ENCODE measurements at regions not wholly inside any gene's neighbourhood (a gene's known extent, or its start where the extent isn't known, plus 50 kb on each side); places are given as distances from the start of the nearest gene placed in this dataset.

DNA sequence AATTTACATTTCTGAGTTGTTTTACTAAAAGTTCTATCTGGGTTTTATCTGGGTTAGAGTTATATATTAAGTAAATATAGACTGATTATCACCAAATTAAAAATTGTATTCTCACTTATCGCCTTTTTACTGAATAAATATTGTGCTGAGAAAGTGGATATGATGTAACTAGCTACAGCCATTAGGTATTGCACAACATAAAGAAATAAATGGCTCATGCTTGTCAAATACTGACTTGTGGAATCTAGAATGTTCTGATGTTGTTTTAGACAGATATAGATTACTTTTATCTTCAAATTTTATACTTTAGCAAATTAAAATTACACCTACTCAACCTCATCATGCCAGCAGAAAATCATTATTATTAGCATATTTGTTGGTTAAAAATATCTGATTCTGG, 1277.1 kb upstream of the MIR17HG start (continued):
- TF ChIP-seq, protein P1, sequence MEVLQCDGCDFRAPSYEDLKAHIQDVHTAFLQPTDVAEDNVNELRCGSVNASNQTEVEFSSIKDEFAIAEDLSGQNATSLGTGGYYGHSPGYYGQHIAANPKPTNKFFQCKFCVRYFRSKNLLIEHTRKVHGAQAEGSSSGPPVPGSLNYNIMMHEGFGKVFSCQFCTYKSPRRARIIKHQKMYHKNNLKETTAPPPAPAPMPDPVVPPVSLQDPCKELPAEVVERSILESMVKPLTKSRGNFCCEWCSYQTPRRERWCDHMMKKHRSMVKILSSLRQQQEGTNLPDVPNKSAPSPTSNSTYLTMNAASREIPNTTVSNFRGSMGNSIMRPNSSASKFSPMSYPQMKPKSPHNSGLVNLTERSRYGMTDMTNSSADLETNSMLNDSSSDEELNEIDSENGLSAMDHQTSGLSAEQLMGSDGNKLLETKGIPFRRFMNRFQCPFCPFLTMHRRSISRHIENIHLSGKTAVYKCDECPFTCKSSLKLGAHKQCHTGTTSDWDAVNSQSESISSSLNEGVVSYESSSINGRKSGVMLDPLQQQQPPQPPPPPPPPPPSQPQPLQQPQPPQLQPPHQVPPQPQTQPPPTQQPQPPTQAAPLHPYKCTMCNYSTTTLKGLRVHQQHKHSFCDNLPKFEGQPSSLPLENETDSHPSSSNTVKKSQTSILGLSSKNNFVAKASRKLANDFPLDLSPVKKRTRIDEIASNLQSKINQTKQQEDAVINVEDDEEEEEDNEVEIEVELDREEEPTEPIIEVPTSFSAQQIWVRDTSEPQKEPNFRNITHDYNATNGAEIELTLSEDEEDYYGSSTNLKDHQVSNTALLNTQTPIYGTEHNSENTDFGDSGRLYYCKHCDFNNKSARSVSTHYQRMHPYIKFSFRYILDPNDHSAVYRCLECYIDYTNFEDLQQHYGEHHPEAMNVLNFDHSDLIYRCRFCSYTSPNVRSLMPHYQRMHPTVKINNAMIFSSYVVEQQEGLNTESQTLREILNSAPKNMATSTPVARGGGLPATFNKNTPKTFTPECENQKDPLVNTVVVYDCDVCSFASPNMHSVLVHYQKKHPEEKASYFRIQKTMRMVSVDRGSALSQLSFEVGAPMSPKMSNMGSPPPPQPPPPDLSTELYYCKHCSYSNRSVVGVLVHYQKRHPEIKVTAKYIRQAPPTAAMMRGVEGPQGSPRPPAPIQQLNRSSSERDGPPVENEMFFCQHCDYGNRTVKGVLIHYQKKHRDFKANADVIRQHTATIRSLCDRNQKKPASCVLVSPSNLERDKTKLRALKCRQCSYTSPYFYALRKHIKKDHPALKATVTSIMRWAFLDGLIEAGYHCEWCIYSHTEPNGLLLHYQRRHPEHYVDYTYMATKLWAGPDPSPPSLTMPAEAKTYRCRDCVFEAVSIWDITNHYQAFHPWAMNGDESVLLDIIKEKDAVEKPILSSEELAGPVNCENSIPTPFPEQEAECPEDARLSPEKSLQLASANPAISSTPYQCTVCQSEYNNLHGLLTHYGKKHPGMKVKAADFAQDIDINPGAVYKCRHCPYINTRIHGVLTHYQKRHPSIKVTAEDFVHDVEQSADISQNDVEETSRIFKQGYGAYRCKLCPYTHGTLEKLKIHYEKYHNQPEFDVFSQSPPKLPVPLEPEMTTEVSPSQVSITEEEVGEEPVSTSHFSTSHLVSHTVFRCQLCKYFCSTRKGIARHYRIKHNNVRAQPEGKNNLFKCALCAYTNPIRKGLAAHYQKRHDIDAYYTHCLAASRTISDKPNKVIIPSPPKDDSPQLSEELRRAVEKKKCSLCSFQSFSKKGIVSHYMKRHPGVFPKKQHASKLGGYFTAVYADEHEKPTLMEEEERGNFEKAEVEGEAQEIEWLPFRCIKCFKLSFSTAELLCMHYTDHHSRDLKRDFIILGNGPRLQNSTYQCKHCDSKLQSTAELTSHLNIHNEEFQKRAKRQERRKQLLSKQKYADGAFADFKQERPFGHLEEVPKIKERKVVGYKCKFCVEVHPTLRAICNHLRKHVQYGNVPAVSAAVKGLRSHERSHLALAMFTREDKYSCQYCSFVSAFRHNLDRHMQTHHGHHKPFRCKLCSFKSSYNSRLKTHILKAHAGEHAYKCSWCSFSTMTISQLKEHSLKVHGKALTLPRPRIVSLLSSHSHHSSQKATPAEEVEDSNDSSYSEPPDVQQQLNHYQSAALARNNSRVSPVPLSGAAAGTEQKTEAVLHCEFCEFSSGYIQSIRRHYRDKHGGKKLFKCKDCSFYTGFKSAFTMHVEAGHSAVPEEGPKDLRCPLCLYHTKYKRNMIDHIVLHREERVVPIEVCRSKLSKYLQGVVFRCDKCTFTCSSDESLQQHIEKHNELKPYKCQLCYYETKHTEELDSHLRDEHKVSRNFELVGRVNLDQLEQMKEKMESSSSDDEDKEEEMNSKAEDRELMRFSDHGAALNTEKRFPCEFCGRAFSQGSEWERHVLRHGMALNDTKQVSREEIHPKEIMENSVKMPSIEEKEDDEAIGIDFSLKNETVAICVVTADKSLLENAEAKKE (CRISPR knock-in tag; IDR thresholded peaks at IDR 0.05) = no peak
- TF ChIP-seq, protein P2, sequence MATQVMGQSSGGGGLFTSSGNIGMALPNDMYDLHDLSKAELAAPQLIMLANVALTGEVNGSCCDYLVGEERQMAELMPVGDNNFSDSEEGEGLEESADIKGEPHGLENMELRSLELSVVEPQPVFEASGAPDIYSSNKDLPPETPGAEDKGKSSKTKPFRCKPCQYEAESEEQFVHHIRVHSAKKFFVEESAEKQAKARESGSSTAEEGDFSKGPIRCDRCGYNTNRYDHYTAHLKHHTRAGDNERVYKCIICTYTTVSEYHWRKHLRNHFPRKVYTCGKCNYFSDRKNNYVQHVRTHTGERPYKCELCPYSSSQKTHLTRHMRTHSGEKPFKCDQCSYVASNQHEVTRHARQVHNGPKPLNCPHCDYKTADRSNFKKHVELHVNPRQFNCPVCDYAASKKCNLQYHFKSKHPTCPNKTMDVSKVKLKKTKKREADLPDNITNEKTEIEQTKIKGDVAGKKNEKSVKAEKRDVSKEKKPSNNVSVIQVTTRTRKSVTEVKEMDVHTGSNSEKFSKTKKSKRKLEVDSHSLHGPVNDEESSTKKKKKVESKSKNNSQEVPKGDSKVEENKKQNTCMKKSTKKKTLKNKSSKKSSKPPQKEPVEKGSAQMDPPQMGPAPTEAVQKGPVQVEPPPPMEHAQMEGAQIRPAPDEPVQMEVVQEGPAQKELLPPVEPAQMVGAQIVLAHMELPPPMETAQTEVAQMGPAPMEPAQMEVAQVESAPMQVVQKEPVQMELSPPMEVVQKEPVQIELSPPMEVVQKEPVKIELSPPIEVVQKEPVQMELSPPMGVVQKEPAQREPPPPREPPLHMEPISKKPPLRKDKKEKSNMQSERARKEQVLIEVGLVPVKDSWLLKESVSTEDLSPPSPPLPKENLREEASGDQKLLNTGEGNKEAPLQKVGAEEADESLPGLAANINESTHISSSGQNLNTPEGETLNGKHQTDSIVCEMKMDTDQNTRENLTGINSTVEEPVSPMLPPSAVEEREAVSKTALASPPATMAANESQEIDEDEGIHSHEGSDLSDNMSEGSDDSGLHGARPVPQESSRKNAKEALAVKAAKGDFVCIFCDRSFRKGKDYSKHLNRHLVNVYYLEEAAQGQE (IDR thresholded peaks at IDR 0.05; ENCODE audit: unreplicated experiment) = no peak
- no peak for TF ChIP-seq EZH2phosphoT487 (IDR thresholded peaks at IDR 0.05; ENCODE audit: unreplicated experiment)

DNA sequence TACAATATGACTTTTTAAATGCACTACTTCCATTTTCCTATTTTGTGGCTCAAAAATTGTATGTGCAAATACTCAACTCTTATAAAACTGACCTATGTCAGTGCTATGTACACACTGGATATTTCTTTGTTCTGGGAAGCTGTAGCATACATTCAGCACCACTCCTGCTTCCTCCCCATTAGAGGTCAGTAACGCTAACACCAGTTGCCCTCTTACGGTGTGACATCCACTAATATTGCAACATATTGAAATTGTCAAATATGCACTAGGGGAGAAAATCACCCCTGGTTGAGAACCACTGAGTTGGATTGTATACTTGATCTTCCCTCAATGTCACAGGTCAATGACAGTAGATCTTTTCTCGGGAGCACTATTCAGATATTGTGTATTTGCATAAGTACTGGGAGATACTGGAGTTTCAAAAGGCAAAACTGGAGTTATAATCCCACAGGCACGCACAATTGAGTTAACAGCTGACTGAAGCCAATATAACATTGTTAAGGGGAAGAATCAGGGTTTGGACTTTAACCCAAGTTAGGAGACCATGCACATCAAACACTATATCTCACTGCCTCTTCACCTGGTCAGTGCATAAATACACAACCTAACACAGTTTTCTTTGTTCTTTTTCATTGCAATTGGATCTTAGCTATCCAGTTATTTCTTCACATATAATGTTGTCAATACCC, 1276.5 kb upstream of the MIR17HG start:
- Histone ChIP-seq H3K4me1 (ENCODE audit: insufficient read depth) (no peaks in the 10 kb centered on the region), H4K20me1 (replicated peaks; ENCODE audit: insufficient read depth) (no peaks in the 10 kb centered on the region), H3K9me2 (ENCODE audit: insufficient read depth) (no peaks in the 10 kb centered on the region), H3K27ac (ENCODE audit: low read depth) (no peak overlapping the region), H3K27me3 (ENCODE audit: insufficient read depth) (no peaks in the 10 kb centered on the region), H3K4me3 (no peak overlapping the region), H2AFZ (no peak overlapping the region), H3K79me2 (replicated peaks; ENCODE audit: insufficient read depth) (no peaks in the 10 kb centered on the region), H3F3A (replicated peaks; ENCODE audit: low read depth) (no peaks in the 10 kb centered on the region), H3K4me2 (no peak overlapping the region), H3K36me3 (ENCODE audit: insufficient read depth) (no peaks in the 10 kb centered on the region)
- no peak for ATAC-seq
- no peaks in the 10 kb centered on the region for H3K9me3 Mint-ChIP-seq
- H3K27ac Mint-ChIP-seq = no peak overlapping the region
- peaks cover 3% of the 10 kb centered on the region for H3K27me3 Mint-ChIP-seq (ENCODE audit: insufficient read depth, low read depth, poor library complexity)
- no peak overlapping the region for H3K4me3 Mint-ChIP-seq
- no peaks in the 10 kb centered on the region for H3K4me1 Mint-ChIP-seq
- H3K36me3 Mint-ChIP-seq (ENCODE audit: low read depth) = no peaks in the 10 kb centered on the region
- no peak for DNase-seq (ENCODE audit: low spot score)
- TF ChIP-seq ZNF331 (CRISPR knock-in tag; IDR thresholded peaks at IDR 0.05; ENCODE audit: low read depth) = no peak
- TF ChIP-seq ZNF114 (CRISPR knock-in tag; IDR thresholded peaks at IDR 0.05) = no peak
- TF ChIP-seq, protein P2 (IDR thresholded peaks at IDR 0.05; ENCODE audit: unreplicated experiment) = no peak
- no peak for TF ChIP-seq JUNB (IDR thresholded peaks at IDR 0.05; ENCODE audit: unreplicated experiment)

All from GM23338 (cell line).